Type B pancreatic cell (in vitro differentiated cells): ENCODE measurements at regions not wholly inside any gene's neighbourhood (a gene's known extent, or its start where the extent isn't known, plus 50 kb on each side); places are given as distances from the start of the nearest gene placed in this dataset.
A peak's percentile ranks its signal among the peaks of the same experiment; 100 is the strongest.

Experiments used
- DNase-seq: peaks from one replicate; pipeline ENCODE4 v3.0.0; 2021; ENCODE audit warnings: mixed read lengths; ENCODE audit not compliant: unreplicated experiment; ENCODE audit errors: extremely low spot score
- H3K27ac Mint-ChIP-seq: 2 replicates; pipeline ENCODE4 v1.8.0; 2021; ENCODE audit warnings: mild to moderate bottlenecking, mixed read lengths
- H3K27me3 Mint-ChIP-seq: 2 replicates; pipeline ENCODE4 v1.8.0; 2021; ENCODE audit warnings: mixed read lengths
- H3K36me3 Mint-ChIP-seq: 2 replicates; pipeline ENCODE4 v1.8.0; 2021; ENCODE audit warnings: mixed read lengths
- H3K4me1 Mint-ChIP-seq: one replicate; pipeline ENCODE4 v1.8.0; 2021; ENCODE audit warnings: mixed read lengths; ENCODE audit not compliant: unreplicated experiment
- H3K4me3 Mint-ChIP-seq: 2 replicates; pipeline ENCODE4 v1.8.0; 2021; ENCODE audit warnings: mild to moderate bottlenecking, mixed read lengths
- H3K9me3 Mint-ChIP-seq: 2 replicates; pipeline ENCODE4 v1.8.0; 2021; ENCODE audit warnings: mixed read lengths
- TF ChIP-seq, protein P1 (sequence below): fragments of 200-600 bp; sonication (generic); conservative IDR thresholded peaks from 2 replicates; pipeline ENCODE4 v1.5.0; 2021; ENCODE audit warnings: antibody characterized with exemption, mild to moderate bottlenecking

DNA sequence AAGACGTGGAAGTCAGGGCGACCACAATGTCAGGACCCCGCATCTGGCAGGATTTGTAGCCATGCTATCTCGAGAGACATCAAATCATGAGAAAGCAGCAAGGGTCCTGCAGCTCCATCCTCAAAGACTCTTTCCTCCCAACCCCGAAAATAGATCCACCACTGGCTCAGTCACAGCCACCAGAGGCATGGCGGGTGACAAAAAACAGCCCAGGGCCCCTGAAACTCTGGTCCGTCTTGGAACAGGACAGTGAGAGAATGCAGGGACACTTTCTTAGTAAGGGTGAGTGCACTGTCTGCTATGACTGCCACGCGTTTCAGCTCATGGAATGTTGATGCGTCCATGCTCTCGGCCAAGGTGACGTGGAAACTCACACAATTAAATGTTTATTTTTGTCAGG lies 220.9 kb downstream of the IRX2 start:
- no peaks in the 10 kb centered on the region for H3K4me1 Mint-ChIP-seq
- H3K9me3 Mint-ChIP-seq: peaks cover 6% of the 10 kb centered on the region
- no peak overlapping the region for H3K27ac Mint-ChIP-seq
- no peaks in the 10 kb centered on the region for H3K36me3 Mint-ChIP-seq
- DNase-seq: peak; percentile 44
- TF ChIP-seq, protein P1, sequence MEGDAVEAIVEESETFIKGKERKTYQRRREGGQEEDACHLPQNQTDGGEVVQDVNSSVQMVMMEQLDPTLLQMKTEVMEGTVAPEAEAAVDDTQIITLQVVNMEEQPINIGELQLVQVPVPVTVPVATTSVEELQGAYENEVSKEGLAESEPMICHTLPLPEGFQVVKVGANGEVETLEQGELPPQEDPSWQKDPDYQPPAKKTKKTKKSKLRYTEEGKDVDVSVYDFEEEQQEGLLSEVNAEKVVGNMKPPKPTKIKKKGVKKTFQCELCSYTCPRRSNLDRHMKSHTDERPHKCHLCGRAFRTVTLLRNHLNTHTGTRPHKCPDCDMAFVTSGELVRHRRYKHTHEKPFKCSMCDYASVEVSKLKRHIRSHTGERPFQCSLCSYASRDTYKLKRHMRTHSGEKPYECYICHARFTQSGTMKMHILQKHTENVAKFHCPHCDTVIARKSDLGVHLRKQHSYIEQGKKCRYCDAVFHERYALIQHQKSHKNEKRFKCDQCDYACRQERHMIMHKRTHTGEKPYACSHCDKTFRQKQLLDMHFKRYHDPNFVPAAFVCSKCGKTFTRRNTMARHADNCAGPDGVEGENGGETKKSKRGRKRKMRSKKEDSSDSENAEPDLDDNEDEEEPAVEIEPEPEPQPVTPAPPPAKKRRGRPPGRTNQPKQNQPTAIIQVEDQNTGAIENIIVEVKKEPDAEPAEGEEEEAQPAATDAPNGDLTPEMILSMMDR: no peak
- H3K27me3 Mint-ChIP-seq: peaks cover 17% of the 10 kb centered on the region
- H3K4me3 Mint-ChIP-seq: no peak overlapping the region

DNA sequence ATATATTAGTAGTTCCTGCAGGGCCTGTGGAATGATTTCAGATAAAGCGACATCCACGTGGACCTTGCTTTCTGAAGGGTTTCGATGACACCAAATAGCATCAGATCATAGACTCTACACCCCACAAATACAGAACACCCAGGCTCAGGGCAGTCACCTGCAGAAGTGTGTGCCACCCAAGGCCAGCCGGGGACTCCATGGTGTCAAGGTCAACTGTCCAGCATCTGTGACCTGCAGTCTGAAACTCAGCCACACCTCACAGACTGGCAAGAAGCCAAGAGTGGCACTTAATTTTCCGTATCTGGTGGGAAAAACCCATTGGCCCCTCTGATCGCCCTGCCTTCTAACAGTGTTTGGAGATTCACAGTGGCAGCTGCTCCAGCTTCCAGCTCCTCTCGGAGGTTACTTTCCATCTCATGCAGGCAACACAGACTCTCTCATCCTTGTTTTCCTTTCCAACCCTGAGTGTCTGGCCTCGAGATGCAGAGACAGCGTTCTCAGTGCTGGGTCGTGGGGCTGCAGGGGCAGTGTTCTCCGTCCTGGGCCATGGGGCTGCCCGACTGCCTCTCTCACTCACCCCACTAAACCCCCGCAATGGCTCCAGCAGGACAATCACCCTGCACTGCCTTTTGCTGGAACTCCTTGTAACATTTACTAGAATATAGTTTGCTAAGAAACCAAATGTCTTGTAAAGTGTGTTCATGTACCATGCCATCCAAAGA lies 221.9 kb downstream of the IRX2 start:
- Mint-ChIP-seq H3K27ac (no peak overlapping the region), H3K27me3 (peaks cover 19% of the 10 kb centered on the region), H3K9me3 (peaks cover 6% of the 10 kb centered on the region), H3K4me3 (no peak overlapping the region), H3K4me1 (no peaks in the 10 kb centered on the region), H3K36me3 (no peaks in the 10 kb centered on the region)
- no peak for DNase-seq
- TF ChIP-seq, protein P1: no peak

DNA sequence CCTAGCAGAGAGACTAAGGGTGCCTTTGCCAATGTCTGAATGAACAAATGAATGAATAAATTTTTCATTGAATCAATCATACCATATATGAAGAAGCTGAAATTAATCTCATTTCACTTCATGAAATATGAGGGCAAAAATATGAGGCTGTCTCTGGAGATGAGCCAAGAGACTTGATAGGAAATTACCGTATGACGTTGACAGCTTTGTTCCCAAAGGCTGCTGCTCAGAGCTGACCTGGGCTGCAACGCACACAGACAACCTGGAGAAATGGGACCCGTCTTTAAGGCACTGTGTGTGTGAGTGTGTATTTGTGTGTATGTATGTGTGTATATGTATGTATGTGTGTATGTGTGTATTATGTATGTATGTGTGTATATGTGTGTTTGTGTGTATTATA lies 226.1 kb downstream of the IRX2 start:
- Mint-ChIP-seq H3K27me3 (peaks cover 26% of the 10 kb centered on the region), H3K9me3 (peaks cover 6% of the 10 kb centered on the region)

GRCh38 chr5:2524620-2525019 lies 226.9 kb downstream of the IRX2 start:
- H3K27me3 Mint-ChIP-seq: peaks cover 27% of the 10 kb centered on the region
- TF ChIP-seq, protein P1: no peak
- H3K36me3 Mint-ChIP-seq: no peaks in the 10 kb centered on the region
- H3K4me1 Mint-ChIP-seq: peaks cover 7% of the 10 kb centered on the region
- peaks cover 6% of the 10 kb centered on the region for H3K9me3 Mint-ChIP-seq
- no peak for DNase-seq
- no peak overlapping the region for H3K27ac Mint-ChIP-seq
- no peak overlapping the region for H3K4me3 Mint-ChIP-seq

More for the DNA sequence above, 226.1 kb downstream of the IRX2 start:
- Mint-ChIP-seq H3K36me3 (no peaks in the 10 kb centered on the region), H3K4me1 (peaks cover 7% of the 10 kb centered on the region), H3K4me3 (no peak overlapping the region), H3K27ac (no peak overlapping the region)
- TF ChIP-seq, protein P1: no peak
- no peak for DNase-seq

DNA sequence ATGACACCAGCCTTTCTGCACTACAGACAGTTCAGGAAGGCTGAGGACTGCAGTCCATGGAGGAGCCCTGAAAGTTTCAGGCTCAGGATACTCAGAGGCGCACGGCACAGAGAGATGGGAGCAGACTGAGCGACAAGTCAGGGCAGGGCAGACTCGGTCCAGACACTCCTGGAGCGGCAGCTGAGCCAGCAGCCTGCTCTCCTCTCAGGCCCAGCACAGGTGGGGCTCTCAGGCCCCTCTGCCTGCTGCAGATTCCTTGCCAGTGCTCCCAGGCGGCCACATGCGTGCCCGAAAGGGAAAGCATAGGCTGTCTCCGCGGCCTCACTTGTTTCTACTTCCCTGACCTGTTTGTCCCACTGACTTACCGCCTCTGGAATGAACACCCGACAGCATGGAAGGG lies 228.3 kb downstream of the IRX2 start:
- Mint-ChIP-seq H3K9me3 (no peaks in the 10 kb centered on the region), H3K27ac (no peak overlapping the region), H3K36me3 (no peaks in the 10 kb centered on the region), H3K4me1 (peaks cover 7% of the 10 kb centered on the region), H3K27me3 (peaks cover 19% of the 10 kb centered on the region), H3K4me3 (no peak overlapping the region)
- TF ChIP-seq, protein P1: no peak
- peak; percentile 62 for DNase-seq
